Endodermal cell (in vitro differentiated cells): ENCODE measurements at regions not wholly inside any gene's neighbourhood (a gene's known extent, or its start where the extent isn't known, plus 50 kb on each side); places are given as distances from the start of the nearest gene placed in this dataset.
"Not testable (repeated sequence)": the region's sequence is repeated elsewhere in the genome, so short reads cannot be mapped to it uniquely, and the experiment has no call there.

Source experiments
- DNase-seq: peaks from one replicate; pipeline ENCODE4 v3.0.0-alpha.2; 2017
- H3K27ac ChIP-seq: 2 replicates; pipeline ENCODE4 v1.5.1; 2013; ENCODE audit warnings: mild to moderate bottlenecking, low read depth, low read length, moderate library complexity
- H3K27me3 ChIP-seq: 2 replicates; pipeline ENCODE4 v1.6.1; 2013; ENCODE audit warnings: mild to moderate bottlenecking, low read length, moderate library complexity; ENCODE audit not compliant: insufficient read depth, control insufficient read depth, poor library complexity, severe bottlenecking
- H3K36me3 ChIP-seq: 2 replicates; pipeline ENCODE4 v1.7.0; 2013; ENCODE audit warnings: mild to moderate bottlenecking, low read length, moderate library complexity; ENCODE audit not compliant: control insufficient read depth, insufficient read depth
- H3K4me1 ChIP-seq: one replicate; pipeline ENCODE4 v1.7.0; 2013; ENCODE audit warnings: low read length; ENCODE audit not compliant: control insufficient read depth, insufficient read depth
- H3K4me3 ChIP-seq: 2 replicates; pipeline ENCODE4 v1.5.1; 2013; ENCODE audit warnings: mild to moderate bottlenecking, low read length, moderate library complexity
- H3K9ac ChIP-seq: 2 replicates; pipeline ENCODE4 v1.6.1; 2013; ENCODE audit warnings: mild to moderate bottlenecking, low read length, moderate library complexity; ENCODE audit not compliant: poor library complexity, severe bottlenecking; ENCODE audit errors: extremely low read depth
- H3K9me3 ChIP-seq: 2 replicates; pipeline ENCODE4 v1.6.1; 2013; ENCODE audit warnings: mild to moderate bottlenecking, low read length, moderate library complexity; ENCODE audit not compliant: control insufficient read depth
- H3K27ac Mint-ChIP-seq: 2 replicates; pipeline ENCODE4 v1.8.0; 2020; ENCODE audit warnings: mixed read lengths
- H3K27me3 Mint-ChIP-seq: 2 replicates; pipeline ENCODE4 v1.8.0; 2021; ENCODE audit warnings: mild to moderate bottlenecking, mixed read lengths; ENCODE audit not compliant: insufficient read depth
- H3K36me3 Mint-ChIP-seq: 2 replicates; pipeline ENCODE4 v1.8.0; 2020; ENCODE audit warnings: low read depth, mixed read lengths
- H3K4me1 Mint-ChIP-seq: 2 replicates; pipeline ENCODE4 v1.8.0; 2020; ENCODE audit warnings: mixed read lengths
- H3K4me3 Mint-ChIP-seq: 2 replicates; pipeline ENCODE4 v1.8.0; 2020; ENCODE audit warnings: mild to moderate bottlenecking, moderate library complexity, mixed read lengths
- H3K9me3 Mint-ChIP-seq: 2 replicates; pipeline ENCODE4 v1.8.0; 2020; ENCODE audit warnings: mild to moderate bottlenecking, mixed read lengths
- WGBS, 2 experiments: methylation state at CpG; one replicate each; pipeline versions ENCODE4 v1.1.5 to v1.1.7; 2013; ENCODE audit warnings: missing lambda C conversion rate in 2 of 2, mixed read lengths in 1 of 2; ENCODE audit not compliant: insufficient coverage in 1 of 2, insufficient read length in 1 of 2; 5-methylcytosine and 5-hydroxymethylcytosine counted together
- TF ChIP-seq, protein P1 (sequence below): fragments of 200-600 bp; sonication (generic); conservative IDR thresholded peaks from 2 replicates; pipeline ENCODE4 v1.5.0; 2021; ENCODE audit warnings: antibody characterized with exemption, mild to moderate bottlenecking

DNA sequence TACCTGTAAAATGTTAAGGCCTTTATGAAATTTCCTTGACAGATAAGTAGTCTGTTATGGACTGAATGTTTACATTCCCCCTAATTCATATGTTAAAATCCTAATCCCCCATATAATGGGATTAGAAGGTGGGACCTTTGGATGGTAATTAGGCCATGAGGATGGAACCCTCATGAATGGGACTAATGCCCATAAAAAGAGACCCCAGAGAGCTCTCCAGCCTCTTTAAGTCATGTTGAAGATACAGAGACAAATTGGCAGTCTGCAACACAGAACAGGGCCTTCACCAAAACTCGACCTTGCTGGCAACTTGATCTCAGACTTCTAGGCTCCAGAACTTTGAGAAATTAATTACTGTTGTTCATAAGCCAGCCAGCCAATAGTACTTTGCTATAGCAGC is 1344.5 kb upstream of the PCDH7 start:
- no peak overlapping the region for H3K4me3 ChIP-seq
- H3K4me1 ChIP-seq = no peaks in the 10 kb centered on the region
- 45 to 75% methylated on average over 1 of the region's 1 CpG for WGBS, 2 experiments
- Mint-ChIP-seq H3K36me3 (no peaks in the 10 kb centered on the region), H3K4me3 (no peak overlapping the region), H3K27ac (no peak overlapping the region), H3K27me3 (no peaks in the 10 kb centered on the region), H3K4me1 (peaks cover 3% of the 10 kb centered on the region), H3K9me3 (peaks cover 5% of the 10 kb centered on the region)
- H3K27ac ChIP-seq = no peak overlapping the region
- H3K27me3 ChIP-seq = no peaks in the 10 kb centered on the region
- H3K36me3 ChIP-seq = no peaks in the 10 kb centered on the region
- no peak overlapping the region for H3K9ac ChIP-seq
- DNase-seq = no peak
- peaks cover 5% of the 10 kb centered on the region for H3K9me3 ChIP-seq
- TF ChIP-seq, protein P1, sequence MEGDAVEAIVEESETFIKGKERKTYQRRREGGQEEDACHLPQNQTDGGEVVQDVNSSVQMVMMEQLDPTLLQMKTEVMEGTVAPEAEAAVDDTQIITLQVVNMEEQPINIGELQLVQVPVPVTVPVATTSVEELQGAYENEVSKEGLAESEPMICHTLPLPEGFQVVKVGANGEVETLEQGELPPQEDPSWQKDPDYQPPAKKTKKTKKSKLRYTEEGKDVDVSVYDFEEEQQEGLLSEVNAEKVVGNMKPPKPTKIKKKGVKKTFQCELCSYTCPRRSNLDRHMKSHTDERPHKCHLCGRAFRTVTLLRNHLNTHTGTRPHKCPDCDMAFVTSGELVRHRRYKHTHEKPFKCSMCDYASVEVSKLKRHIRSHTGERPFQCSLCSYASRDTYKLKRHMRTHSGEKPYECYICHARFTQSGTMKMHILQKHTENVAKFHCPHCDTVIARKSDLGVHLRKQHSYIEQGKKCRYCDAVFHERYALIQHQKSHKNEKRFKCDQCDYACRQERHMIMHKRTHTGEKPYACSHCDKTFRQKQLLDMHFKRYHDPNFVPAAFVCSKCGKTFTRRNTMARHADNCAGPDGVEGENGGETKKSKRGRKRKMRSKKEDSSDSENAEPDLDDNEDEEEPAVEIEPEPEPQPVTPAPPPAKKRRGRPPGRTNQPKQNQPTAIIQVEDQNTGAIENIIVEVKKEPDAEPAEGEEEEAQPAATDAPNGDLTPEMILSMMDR = no peak

DNA sequence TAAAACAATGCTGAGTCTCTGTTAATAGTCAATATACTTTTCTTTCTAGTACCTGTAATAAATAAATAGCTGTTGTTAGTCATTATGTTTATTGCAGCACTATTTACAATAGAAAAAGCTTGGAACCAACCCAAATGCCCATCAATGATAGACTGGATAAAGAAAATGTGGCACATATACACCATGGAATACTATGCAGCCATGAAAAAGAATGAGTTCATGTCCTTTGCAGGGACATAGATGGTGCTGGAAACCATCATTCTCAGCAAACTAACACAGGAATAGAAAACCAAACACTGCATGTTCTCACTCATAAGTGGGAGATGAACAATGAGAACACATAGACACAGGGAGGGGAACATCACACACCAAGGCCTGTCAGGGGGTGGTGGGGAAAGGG is 1341.9 kb upstream of the PCDH7 start:
- H3K9ac ChIP-seq, H3K27ac ChIP-seq, H3K4me3 ChIP-seq, H3K36me3 Mint-ChIP-seq, H3K36me3 ChIP-seq, H3K27me3 ChIP-seq, H3K27ac Mint-ChIP-seq, H3K4me1 ChIP-seq, H3K9me3 ChIP-seq, H3K9me3 Mint-ChIP-seq, H3K27me3 Mint-ChIP-seq, H3K4me3 Mint-ChIP-seq, DNase-seq, H3K4me1 Mint-ChIP-seq: not testable (repeated sequence)

DNA sequence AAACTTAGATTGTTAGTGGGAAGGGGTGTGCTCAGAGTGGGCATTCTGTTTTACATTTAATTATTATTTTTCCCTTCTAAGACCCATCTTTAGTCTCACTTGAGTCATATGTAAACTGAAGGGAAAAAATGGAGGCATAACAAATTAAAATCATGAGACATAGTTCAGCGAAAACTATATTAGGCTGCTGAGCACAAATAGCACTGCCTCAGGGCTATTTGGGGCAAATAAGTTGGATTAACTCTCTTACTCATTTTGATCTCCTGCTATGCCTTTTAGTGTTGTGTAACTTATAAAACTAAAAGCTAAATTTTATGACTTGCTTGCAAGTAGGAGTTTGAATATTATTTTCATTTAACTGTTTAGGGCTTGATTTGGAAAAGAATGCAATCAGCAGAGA is 1329.2 kb upstream of the PCDH7 start:
- H3K4me1 ChIP-seq = no peaks in the 10 kb centered on the region
- no peak overlapping the region for H3K27ac Mint-ChIP-seq
- no peaks in the 10 kb centered on the region for H3K36me3 Mint-ChIP-seq
- no peak overlapping the region for H3K27ac ChIP-seq
- no peak for DNase-seq
- H3K4me1 Mint-ChIP-seq = no peaks in the 10 kb centered on the region
- H3K9ac ChIP-seq = no peak overlapping the region
- no peaks in the 10 kb centered on the region for H3K27me3 ChIP-seq
- no peaks in the 10 kb centered on the region for H3K36me3 ChIP-seq
- 84 to 100% methylated on average over 1 of the region's 1 CpG for WGBS, 2 experiments
- peaks cover 22% of the 10 kb centered on the region for H3K9me3 Mint-ChIP-seq
- no peaks in the 10 kb centered on the region for H3K27me3 Mint-ChIP-seq
- TF ChIP-seq, protein P1 = no peak
- H3K4me3 Mint-ChIP-seq = no peak overlapping the region
- no peak overlapping the region for H3K4me3 ChIP-seq
- H3K9me3 ChIP-seq = peaks cover 11% of the 10 kb centered on the region

DNA sequence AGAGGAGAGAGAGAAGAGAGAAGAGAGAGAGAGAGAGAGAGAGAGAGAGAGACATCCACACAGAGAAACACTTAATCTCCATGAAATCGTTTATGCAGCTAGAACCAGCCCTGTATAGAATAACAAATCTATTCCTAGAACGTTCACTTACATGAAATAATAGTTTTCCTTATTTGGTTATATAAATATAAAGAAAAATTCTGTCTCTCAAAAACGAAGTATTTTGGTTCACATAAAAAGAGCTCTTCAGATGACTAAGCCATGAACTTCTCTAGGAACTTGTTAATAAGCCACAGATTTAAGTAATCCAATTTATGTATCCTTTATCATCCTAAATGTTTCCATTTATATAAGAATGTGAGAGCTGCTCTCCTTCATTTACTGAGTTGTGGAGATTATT is 1315.1 kb upstream of the PCDH7 start:
- Histone ChIP-seq H3K9ac (no peak overlapping the region), H3K36me3 (no peaks in the 10 kb centered on the region), H3K27ac (no peak overlapping the region), H3K4me1 (no peaks in the 10 kb centered on the region), H3K9me3 (no peaks in the 10 kb centered on the region), H3K27me3 (no peaks in the 10 kb centered on the region), H3K4me3 (no peak overlapping the region)
- Mint-ChIP-seq H3K27me3 (no peaks in the 10 kb centered on the region), H3K36me3 (no peaks in the 10 kb centered on the region), H3K9me3 (no peaks in the 10 kb centered on the region), H3K4me1 (no peaks in the 10 kb centered on the region), H3K4me3 (no peak overlapping the region), H3K27ac (no peak overlapping the region)
- WGBS, 2 experiments = 100% methylated on average over 1 of the region's 3 CpGs; no CpG with 5 or more reads in 1 of the 2 experiments
- DNase-seq = no peak
- TF ChIP-seq, protein P1 = no peak
